NT2/D1 (cell line): ENCODE measurements at regions not wholly inside any gene's neighbourhood (a gene's known extent, or its start where the extent isn't known, plus 50 kb on each side); places are given as distances from the start of the nearest gene placed in this dataset.

Source experiments
- DNase-seq: peaks from one replicate; pipeline ENCODE4 v3.0.0-alpha.2; 2011; ENCODE audit warnings: low read depth, low spot score
- H3K27me3 ChIP-seq: 2 replicates; pipeline ENCODE4 v1.6.0; 2011; ENCODE audit warnings: mild to moderate bottlenecking; ENCODE audit not compliant: insufficient read length, insufficient read depth
- H3K36me3 ChIP-seq: 2 replicates; pipeline ENCODE4 v1.6.1; 2011; ENCODE audit warnings: mild to moderate bottlenecking, low read length, mixed read lengths; ENCODE audit not compliant: insufficient read depth, insufficient read length
- H3K4me1 ChIP-seq: 2 replicates; pipeline ENCODE4 v1.5.1; 2011; ENCODE audit not compliant: insufficient read depth, insufficient read length
- H3K4me3 ChIP-seq: 2 replicates; pipeline ENCODE4 v1.5.1; 2011; ENCODE audit warnings: low read depth; ENCODE audit not compliant: insufficient read length
- H3K9ac ChIP-seq: 2 replicates; pipeline ENCODE4 v1.6.0; 2011; ENCODE audit warnings: low read depth; ENCODE audit not compliant: insufficient read length
- H3K9me3 ChIP-seq: 2 replicates; pipeline ENCODE4 v1.5.1; 2011; ENCODE audit warnings: mild to moderate bottlenecking, low read length; ENCODE audit not compliant: insufficient read depth
- SUZ12 ChIP-seq: IDR thresholded peaks from 2 replicates; pipeline ENCODE4 v1.6.1; 2011; ENCODE audit not compliant: insufficient read length, insufficient read depth; ENCODE audit errors: extremely low read depth
- YY1 ChIP-seq: IDR thresholded peaks from 2 replicates; pipeline ENCODE4 v1.6.1; 2011; ENCODE audit not compliant: insufficient read length, insufficient read depth
- ZNF274 ChIP-seq: IDR thresholded peaks from 2 replicates; pipeline ENCODE4 v1.6.1; 2011; ENCODE audit warnings: mild to moderate bottlenecking, low read depth, low read length

- TF ChIP-seq SUZ12, result no peak
- no peak for TF ChIP-seq YY1
- no peak for TF ChIP-seq ZNF274
Observed at GRCh38 chr5:40317023-40317422, 362.7 kb upstream of the PTGER4 start.

DNA sequence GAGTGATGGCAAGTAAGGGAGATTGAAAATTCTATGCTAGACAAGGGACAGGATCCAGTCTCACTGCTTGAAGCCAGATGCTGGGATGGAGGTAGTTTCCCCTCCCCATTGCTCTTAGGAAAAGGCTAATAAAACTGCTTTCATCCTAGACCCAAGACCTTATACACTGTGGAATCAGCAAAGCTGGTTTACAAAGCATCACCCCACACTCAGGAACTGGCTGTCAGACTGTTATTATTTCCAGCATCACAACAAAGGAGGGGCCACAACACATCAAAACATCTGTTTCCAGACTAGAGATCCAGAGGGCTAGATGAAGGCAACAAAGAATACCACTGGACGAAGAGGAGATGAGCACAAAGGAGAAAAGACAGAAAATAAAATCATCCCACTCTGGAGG lies 364.6 kb upstream of the PTGER4 start:
- Histone ChIP-seq H3K36me3 (no peaks in the 10 kb centered on the region), H3K27me3 (no peaks in the 10 kb centered on the region), H3K4me1 (no peaks in the 10 kb centered on the region), H3K9ac (no peak overlapping the region), H3K9me3 (no peaks in the 10 kb centered on the region), H3K4me3 (no peak overlapping the region)
- DNase-seq, result no peak
- no peak for TF ChIP-seq SUZ12

More at GRCh38 chr5:40317023-40317422, 362.7 kb upstream of the PTGER4 start:
- Histone ChIP-seq H3K36me3 (no peaks in the 10 kb centered on the region), H3K27me3 (no peaks in the 10 kb centered on the region), H3K9me3 (no peaks in the 10 kb centered on the region), H3K4me1 (no peaks in the 10 kb centered on the region), H3K9ac (no peak overlapping the region), H3K4me3 (no peak overlapping the region)
- no peak for DNase-seq

- Histone ChIP-seq H3K36me3 (no peaks in the 10 kb centered on the region), H3K9me3 (no peaks in the 10 kb centered on the region), H3K9ac (no peak overlapping the region), H3K27me3 (no peaks in the 10 kb centered on the region), H3K4me3 (no peak overlapping the region), H3K4me1 (no peaks in the 10 kb centered on the region)
- no peak for DNase-seq
- no peak for TF ChIP-seq ZNF274
- no peak for TF ChIP-seq YY1
- TF ChIP-seq SUZ12, result no peak
Observed at GRCh38 chr5:40314275-40314674, 365.4 kb upstream of the PTGER4 start.

- no peaks in the 10 kb centered on the region for H3K27me3 ChIP-seq
- TF ChIP-seq ZNF274 (no peak), YY1 (no peak), SUZ12 (no peak)
- DNase-seq, result no peak
- no peak overlapping the region for H3K9ac ChIP-seq
- no peaks in the 10 kb centered on the region; the same call in 1 of the 2 replicates for H3K9me3 ChIP-seq
- no peaks in the 10 kb centered on the region for H3K4me1 ChIP-seq
- H3K4me3 ChIP-seq, result no peak overlapping the region
- no peaks in the 10 kb centered on the region for H3K36me3 ChIP-seq
Observed at GRCh38 chr5:40312205-40312604, 367.5 kb upstream of the PTGER4 start.

- Histone ChIP-seq H3K36me3 (no peaks in the 10 kb centered on the region), H3K27me3 (no peaks in the 10 kb centered on the region), H3K4me3 (no peak overlapping the region), H3K4me1 (no peaks in the 10 kb centered on the region), H3K9ac (no peak overlapping the region), H3K9me3 (no peaks in the 10 kb centered on the region; the same call in 1 of the 2 replicates)
- DNase-seq, result no peak
- TF ChIP-seq YY1, result no peak
- TF ChIP-seq ZNF274, result no peak
- TF ChIP-seq SUZ12, result no peak
Observed at GRCh38 chr5:40309851-40310250, 369.9 kb upstream of the PTGER4 start.

GRCh38 chr5:40308867-40309266 lies 370.8 kb upstream of the PTGER4 start:
- Histone ChIP-seq H3K36me3 (no peaks in the 10 kb centered on the region), H3K9ac (no peak overlapping the region), H3K9me3 (no peaks in the 10 kb centered on the region; the same call in 1 of the 2 replicates), H3K4me1 (no peaks in the 10 kb centered on the region), H3K27me3 (no peaks in the 10 kb centered on the region), H3K4me3 (no peak overlapping the region)
- DNase-seq, result peak; percentile 25
- no peak for TF ChIP-seq SUZ12
- TF ChIP-seq ZNF274, result no peak
- TF ChIP-seq YY1, result no peak

DNA sequence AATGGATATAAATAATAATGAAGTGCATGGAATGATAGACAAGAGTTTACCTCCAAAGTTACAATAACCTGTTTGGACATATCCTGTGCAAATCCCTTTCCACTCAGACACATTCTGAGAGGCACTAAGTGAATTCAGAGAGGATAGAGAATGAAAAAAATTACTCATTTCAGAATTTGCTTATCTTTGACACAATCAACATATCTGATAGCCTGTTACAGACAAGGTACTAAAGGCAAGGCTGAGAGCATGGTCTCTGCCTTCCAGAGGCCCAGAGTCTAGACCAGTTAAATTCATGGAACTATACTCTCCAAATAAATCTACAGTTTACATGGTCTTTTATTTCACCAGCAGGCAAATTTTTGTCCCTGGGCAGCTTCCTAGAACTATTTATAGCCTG lies 371.8 kb upstream of the PTGER4 start:
- TF ChIP-seq ZNF274, result no peak
- no peak for TF ChIP-seq YY1
- TF ChIP-seq SUZ12, result no peak
- no peaks in the 10 kb centered on the region; the same call in 1 of the 2 replicates for H3K9me3 ChIP-seq
- DNase-seq, result no peak
- no peak overlapping the region for H3K9ac ChIP-seq
- H3K27me3 ChIP-seq, result no peaks in the 10 kb centered on the region
- no peaks in the 10 kb centered on the region for H3K36me3 ChIP-seq
- no peak overlapping the region for H3K4me3 ChIP-seq
- no peaks in the 10 kb centered on the region for H3K4me1 ChIP-seq
